ENCODE measurements at regions not wholly inside any gene's neighbourhood (a gene's known extent, or its start where the extent isn't known, plus 50 kb on each side); places are given as distances from the start of the nearest gene placed in this dataset.

DNA sequence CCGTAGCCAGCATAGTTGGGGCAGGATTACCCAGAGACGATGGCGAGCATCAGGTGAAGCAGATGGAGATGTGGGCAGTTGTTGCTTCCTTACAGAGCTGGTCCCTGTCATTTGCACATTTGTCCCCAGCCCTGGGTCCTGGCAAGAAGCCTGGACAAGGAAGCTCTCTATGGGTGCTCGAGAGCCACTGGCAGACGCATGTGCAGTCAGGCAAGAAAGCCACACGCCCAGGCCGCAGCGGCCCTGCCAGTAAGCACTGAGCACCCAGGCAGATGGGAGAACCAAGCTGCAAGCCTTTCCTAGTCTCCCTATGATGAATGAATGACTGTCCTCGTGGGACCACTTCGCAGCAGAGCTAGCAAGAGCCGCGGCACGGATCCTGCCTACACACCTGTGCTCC is 182.8 kb downstream of the FOXO1 start:
- TF ChIP-seq POLR2A (IDR thresholded peaks at IDR 0.05), result no peak
- TF ChIP-seq, protein P1, sequence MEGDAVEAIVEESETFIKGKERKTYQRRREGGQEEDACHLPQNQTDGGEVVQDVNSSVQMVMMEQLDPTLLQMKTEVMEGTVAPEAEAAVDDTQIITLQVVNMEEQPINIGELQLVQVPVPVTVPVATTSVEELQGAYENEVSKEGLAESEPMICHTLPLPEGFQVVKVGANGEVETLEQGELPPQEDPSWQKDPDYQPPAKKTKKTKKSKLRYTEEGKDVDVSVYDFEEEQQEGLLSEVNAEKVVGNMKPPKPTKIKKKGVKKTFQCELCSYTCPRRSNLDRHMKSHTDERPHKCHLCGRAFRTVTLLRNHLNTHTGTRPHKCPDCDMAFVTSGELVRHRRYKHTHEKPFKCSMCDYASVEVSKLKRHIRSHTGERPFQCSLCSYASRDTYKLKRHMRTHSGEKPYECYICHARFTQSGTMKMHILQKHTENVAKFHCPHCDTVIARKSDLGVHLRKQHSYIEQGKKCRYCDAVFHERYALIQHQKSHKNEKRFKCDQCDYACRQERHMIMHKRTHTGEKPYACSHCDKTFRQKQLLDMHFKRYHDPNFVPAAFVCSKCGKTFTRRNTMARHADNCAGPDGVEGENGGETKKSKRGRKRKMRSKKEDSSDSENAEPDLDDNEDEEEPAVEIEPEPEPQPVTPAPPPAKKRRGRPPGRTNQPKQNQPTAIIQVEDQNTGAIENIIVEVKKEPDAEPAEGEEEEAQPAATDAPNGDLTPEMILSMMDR (IDR thresholded peaks at IDR 0.05), result no peak

Measured in breast epithelium (tissue), 3 donors.